Keratinocyte (primary cell): ENCODE measurements at regions not wholly inside any gene's neighbourhood (a gene's known extent, or its start where the extent isn't known, plus 50 kb on each side); places are given as distances from the start of the nearest gene placed in this dataset.

Experiments
- DNase-seq: peaks from one replicate; pipeline ENCODE4 v3.0.0-alpha.2; 2011; ENCODE audit warnings: low read depth, missing footprints, low spot score
- FAIRE-seq: peaks from 2 replicates; lab custom pipeline; 2011; peaks lifted over from hg19 to GRCh38; lab: Jason Lieb, UNC
- H2AFZ ChIP-seq: 2 replicates; pipeline ENCODE4 v1.6.0; 2012; ENCODE audit warnings: low read length, control low read depth, inconsistent platforms; ENCODE audit not compliant: control insufficient read depth
- H3K27ac ChIP-seq: 2 replicates; pipeline ENCODE4 v1.5.1; 2011; ENCODE audit warnings: low read length; ENCODE audit not compliant: control insufficient read depth, insufficient read depth
- H3K27me3 ChIP-seq: 3 replicates; pipeline ENCODE4 v1.6.0; 2011; ENCODE audit warnings: low read length; ENCODE audit not compliant: control insufficient read depth, insufficient read depth; ENCODE audit errors: extremely low read depth
- H3K36me3 ChIP-seq, 2 experiments: 2 replicates in 1 of 2; 3 replicates in 1 of 2; pipeline ENCODE4 v1.5.1; 2011; ENCODE audit warnings: low read length in 2 of 2, mild to moderate bottlenecking in 1 of 2; ENCODE audit not compliant: control insufficient read depth in 2 of 2, insufficient read depth in 2 of 2; ENCODE audit errors: extremely low read depth in 1 of 2
- H3K4me1 ChIP-seq: 3 replicates; pipeline ENCODE4 v1.5.1; 2011; ENCODE audit warnings: low read length; ENCODE audit not compliant: control insufficient read depth, insufficient read depth; ENCODE audit errors: extremely low read depth
- H3K4me2 ChIP-seq: 3 replicates; pipeline ENCODE4 v1.6.0; 2011; ENCODE audit warnings: low read depth, low read length; ENCODE audit not compliant: control insufficient read depth, insufficient read depth; ENCODE audit errors: extremely low read depth
- H3K4me3 ChIP-seq, 3 experiments: fragments of 200-600 bp in 1 of 3; sonication (generic) in 1 of 3; 2 replicates in 2 of 3; 3 replicates in 1 of 3; pipeline ENCODE4 v1.5.1; 2011 to 2016; ENCODE audit warnings: low read length in 3 of 3, mild to moderate bottlenecking in 3 of 3, control low read depth in 2 of 3, inconsistent platforms in 1 of 3, low read depth in 1 of 3, mixed read lengths in 1 of 3, mixed run types in 1 of 3, moderate library complexity in 1 of 3; ENCODE audit not compliant: control insufficient read depth in 2 of 3, insufficient read depth in 2 of 3; ENCODE audit errors: extremely low read depth in 1 of 3
- H3K79me2 ChIP-seq: 2 replicates; pipeline ENCODE4 v1.6.0; 2012; ENCODE audit warnings: low read length; ENCODE audit not compliant: control insufficient read depth, insufficient read depth
- H3K9ac ChIP-seq: 3 replicates; pipeline ENCODE4 v1.6.0; 2011; ENCODE audit warnings: low read length; ENCODE audit not compliant: control insufficient read depth, insufficient read depth; ENCODE audit errors: extremely low read depth
- H3K9me1 ChIP-seq: 3 replicates; pipeline ENCODE4 v1.6.0; 2011; ENCODE audit warnings: low read length; ENCODE audit not compliant: control insufficient read depth, insufficient read depth; ENCODE audit errors: extremely low read depth
- H3K9me3 ChIP-seq: 2 replicates; pipeline ENCODE4 v1.5.1; 2012; ENCODE audit warnings: low read depth, low read length; ENCODE audit not compliant: control insufficient read depth
- H4K20me1 ChIP-seq: 3 replicates; pipeline ENCODE4 v1.6.0; 2011; ENCODE audit warnings: low read length; ENCODE audit not compliant: control insufficient read depth, insufficient read depth; ENCODE audit errors: extremely low read depth
- CTCF ChIP-seq, 3 experiments: IDR thresholded peaks in 1 of 3; conservative IDR thresholded peaks in 1 of 3; optimal IDR thresholded peaks in 1 of 3; 2 replicates in 2 of 3; 3 replicates in 1 of 3; pipeline versions ENCODE3 to v1.5.1; 2011; ENCODE audit warnings: low read length in 3 of 3, mild to moderate bottlenecking in 3 of 3, moderate library complexity in 2 of 3, control low read depth in 1 of 3, inconsistent platforms in 1 of 3; ENCODE audit not compliant: insufficient read depth in 2 of 3; ENCODE audit errors: extremely low read depth in 1 of 3
- EZH2 ChIP-seq: IDR thresholded peaks from one replicate; pipeline ENCODE4 v1.6.1; 2012; ENCODE audit warnings: inconsistent platforms, mild to moderate bottlenecking, low read length, moderate library complexity
- dilution Hi-C: fragments of 300-500 bp; cut with MboI; formaldehyde crosslinking; loops from one replicate; pipeline ENCODE4 v1.7.0; 2020; ENCODE audit warnings: low sequenced_read_pairs; ENCODE audit not compliant: extremely low pct_ligation_motif_present

- H3K4me3 ChIP-seq, result no peak overlapping the region
- H3K9ac ChIP-seq, result no peak overlapping the region
- no peak overlapping the region for H3K27ac ChIP-seq
- peaks cover 6% of the 10 kb centered on the region for H3K27me3 ChIP-seq
- no peaks in the 10 kb centered on the region for H3K4me1 ChIP-seq
- dilution Hi-C loops, result no loop called here
- H3K36me3 ChIP-seq, result no peaks in the 10 kb centered on the region
- no peaks in the 10 kb centered on the region for H3K9me3 ChIP-seq
- no peaks in the 10 kb centered on the region for H3K79me2 ChIP-seq
- no peaks in the 10 kb centered on the region for H3K9me1 ChIP-seq
- H3K4me2 ChIP-seq, result no peak overlapping the region
- no peaks in the 10 kb centered on the region for H4K20me1 ChIP-seq
- TF ChIP-seq EZH2 (no peak), CTCF (optimal IDR thresholded peaks at IDR 0.05 in 1 of 3, IDR thresholded peaks at IDR 0.05 in 1 of 3, conservative IDR thresholded peaks at IDR 0.05 in 1 of 3; ENCODE audit: extremely low read depth in 1 of 3, insufficient read depth in 2 of 3, low read length in 3 of 3) (no peak)
- H2AFZ ChIP-seq, result no peak overlapping the region
- DNase-seq (no peak), FAIRE-seq (no peak)
These were observed 55.1 kb upstream of the SLC66A3 start for GRCh38 chr2:11100130-11100529.

GRCh38 chr2:11100976-11101375 is 54.3 kb upstream of the SLC66A3 start:
- no peak overlapping the region for H3K9ac ChIP-seq
- no peaks in the 10 kb centered on the region for H3K4me1 ChIP-seq
- dilution Hi-C loops, result no loop called here
- no peak overlapping the region for H3K4me3 ChIP-seq
- H3K27ac ChIP-seq, result no peak overlapping the region
- no peaks in the 10 kb centered on the region for H3K9me3 ChIP-seq
- H3K36me3 ChIP-seq, result no peaks in the 10 kb centered on the region
- no peak overlapping the region for H2AFZ ChIP-seq
- H3K9me1 ChIP-seq, result no peaks in the 10 kb centered on the region
- DNase-seq, result no peak
- H4K20me1 ChIP-seq, result no peaks in the 10 kb centered on the region
- H3K4me2 ChIP-seq, result no peak overlapping the region
- no peak for FAIRE-seq
- H3K27me3 ChIP-seq, result peaks cover 6% of the 10 kb centered on the region
- no peak for TF ChIP-seq CTCF (optimal IDR thresholded peaks at IDR 0.05 in 1 of 3, IDR thresholded peaks at IDR 0.05 in 1 of 3, conservative IDR thresholded peaks at IDR 0.05 in 1 of 3; ENCODE audit: extremely low read depth in 1 of 3, insufficient read depth in 2 of 3, low read length in 3 of 3)
- TF ChIP-seq EZH2, result no peak
- H3K79me2 ChIP-seq, result no peaks in the 10 kb centered on the region
